ENCODE measurements at regions not wholly inside any gene's neighbourhood (a gene's known extent, or its start where the extent isn't known, plus 50 kb on each side); places are given as distances from the start of the nearest gene placed in this dataset.
A peak's percentile ranks its signal among the peaks of the same experiment; 100 is the strongest.

GRCh38 chr1:209497729-209498128 is 85.8 kb upstream of the CAMK1G start:
- no peak for DNase-seq

- no peak for DNase-seq
These were observed 82.5 kb upstream of the CAMK1G start for GRCh38 chr1:209500993-209501392.

- no peak for DNase-seq
These were observed 80.3 kb upstream of the CAMK1G start for GRCh38 chr1:209503196-209503595.

GRCh38 chr1:209504571-209504970 is 78.9 kb upstream of the CAMK1G start:
- no peak for DNase-seq

GRCh38 chr1:209505044-209505443 is 78.5 kb upstream of the CAMK1G start:
- no peak for DNase-seq

GRCh38 chr1:209506101-209506500 is 77.4 kb upstream of the CAMK1G start:
- no peak for DNase-seq

GRCh38 chr1:209509039-209509438 is 74.5 kb upstream of the CAMK1G start:
- DNase-seq = no peak

GRCh38 chr1:209510063-209510462 is 73.5 kb upstream of the CAMK1G start:
- no peak for DNase-seq

GRCh38 chr1:209511169-209511568 is 72.3 kb upstream of the CAMK1G start:
- no peak for DNase-seq

GRCh38 chr1:209512821-209513220 is 70.7 kb upstream of the CAMK1G start:
- DNase-seq = no peak

GRCh38 chr1:209513226-209513625 is 70.3 kb upstream of the CAMK1G start:
- DNase-seq = peak; percentile 36

GRCh38 chr1:209516771-209517680 is 66.5 kb upstream of the CAMK1G start:
- DNase-seq = no peak

GRCh38 chr1:209517681-209518050 is 65.8 kb upstream of the CAMK1G start:
- DNase-seq = no peak

- no peak for DNase-seq
These were observed 63.7 kb upstream of the CAMK1G start for GRCh38 chr1:209519786-209520185.

- no peak for DNase-seq
These were observed 60.7 kb upstream of the CAMK1G start for GRCh38 chr1:209522826-209523225.

- DNase-seq = no peak
These were observed 57.4 kb upstream of the CAMK1G start for GRCh38 chr1:209526137-209526536.

- no peak for DNase-seq
These were observed 56.1 kb upstream of the CAMK1G start for GRCh38 chr1:209527372-209527771.

GRCh38 chr1:209527993-209528717 is 55.4 kb upstream of the CAMK1G start:
- DNase-seq = no peak

- no peak for DNase-seq
These were observed 54.3 kb upstream of the CAMK1G start for GRCh38 chr1:209529233-209529632.

GRCh38 chr1:209531006-209531405 is 52.5 kb upstream of the CAMK1G start:
- DNase-seq = no peak

GRCh38 chr1:209531549-209531948 is 52.0 kb upstream of the CAMK1G start:
- no peak for DNase-seq
